Mesendoderm (in vitro differentiated cells): ENCODE measurements at regions not wholly inside any gene's neighbourhood (a gene's known extent, or its start where the extent isn't known, plus 50 kb on each side); places are given as distances from the start of the nearest gene placed in this dataset.

ENCODE experiments used
- DNase-seq: peaks from one replicate; pipeline ENCODE4 v3.0.0; 2013
- H2AK5ac ChIP-seq: 2 replicates; pipeline ENCODE4 v1.6.1; 2013; ENCODE audit warnings: low read length, inconsistent platforms
- H2BK120ac ChIP-seq: 2 replicates; pipeline ENCODE4 v1.6.1; 2013; ENCODE audit warnings: low read depth, mild to moderate bottlenecking, low read length, moderate library complexity, mixed read lengths
- H2BK15ac ChIP-seq: replicated peaks from 2 replicates; pipeline ENCODE4 v1.6.1; 2013; ENCODE audit warnings: low read depth, mild to moderate bottlenecking, moderate library complexity
- H2BK5ac ChIP-seq: 2 replicates; pipeline ENCODE4 v1.6.1; 2013; ENCODE audit warnings: low read length, inconsistent platforms
- H3K18ac ChIP-seq: 2 replicates; pipeline ENCODE4 v1.6.1; 2013; ENCODE audit warnings: mild to moderate bottlenecking, low read length, mixed read lengths
- H3K23ac ChIP-seq: one replicate; pipeline ENCODE4 v1.6.1; 2013; ENCODE audit warnings: low read length
- H3K27ac ChIP-seq: 2 replicates; pipeline ENCODE4 v1.5.1; 2013; ENCODE audit warnings: low read depth, mild to moderate bottlenecking, inconsistent platforms, low read length, moderate library complexity
- H3K27me3 ChIP-seq: 2 replicates; pipeline ENCODE4 v1.6.1; 2013; ENCODE audit warnings: low read length, control low read depth, mild to moderate bottlenecking, inconsistent platforms; ENCODE audit not compliant: insufficient read depth, poor library complexity
- H3K36me3 ChIP-seq: 2 replicates; pipeline ENCODE4 v1.6.1; 2013; ENCODE audit warnings: low read length, inconsistent platforms; ENCODE audit not compliant: control insufficient read depth, insufficient read depth
- H3K4ac ChIP-seq: one replicate; pipeline ENCODE4 v1.6.1; 2013; ENCODE audit warnings: low read depth, mild to moderate bottlenecking, low read length, moderate library complexity
- H3K4me1 ChIP-seq: 2 replicates; pipeline ENCODE4 v1.6.1; 2013; ENCODE audit warnings: low read depth, low read length, inconsistent platforms; ENCODE audit not compliant: control insufficient read depth
- H3K4me2 ChIP-seq: 2 replicates; pipeline ENCODE4 v1.6.1; 2013; ENCODE audit warnings: low read length
- H3K4me3 ChIP-seq: 2 replicates; pipeline ENCODE4 v1.5.1; 2013; ENCODE audit warnings: mild to moderate bottlenecking, low read length
- H3K56ac ChIP-seq: one replicate; pipeline ENCODE4 v1.6.1; 2013; ENCODE audit warnings: low read length
- H3K79me1 ChIP-seq: 2 replicates; pipeline ENCODE4 v1.6.1; 2013; ENCODE audit warnings: low read length, inconsistent platforms
- H3K79me2 ChIP-seq: 2 replicates; pipeline ENCODE4 v1.6.1; 2013; ENCODE audit warnings: mild to moderate bottlenecking, low read length; ENCODE audit not compliant: control insufficient read depth, insufficient read depth
- H3K9ac ChIP-seq: 2 replicates; pipeline ENCODE4 v1.6.1; 2013; ENCODE audit warnings: low read length, inconsistent platforms
- H4K5ac ChIP-seq: one replicate; pipeline ENCODE4 v1.6.1; 2013; ENCODE audit warnings: low read length
- H4K8ac ChIP-seq: one replicate; pipeline ENCODE4 v1.6.1; 2013; ENCODE audit warnings: low read depth, mild to moderate bottlenecking, control low read depth, low read length, moderate library complexity
- WGBS: extraction: QIAGEN DNeasy Blood & Tissue Kit; methylation state at CpG from one replicate; pipeline ENCODE4 v1.1.7; 2013; ENCODE audit warnings: low lambda C conversion rate, missing lambda C conversion rate; ENCODE audit not compliant: insufficient coverage; ENCODE audit errors: extremely low coverage; 5-methylcytosine and 5-hydroxymethylcytosine counted together

GRCh38 chr9:79145442-79145841, 426.3 kb upstream of the TLE4 start:
- Histone ChIP-seq H3K56ac (no peak overlapping the region), H3K4me1 (no peaks in the 10 kb centered on the region), H2AK5ac (no peak overlapping the region), H3K9ac (no peak overlapping the region), H3K27ac (no peak overlapping the region), H2BK15ac (no peak overlapping the region), H3K27me3 (no peaks in the 10 kb centered on the region), H4K8ac (no peak overlapping the region), H3K4me3 (no peak overlapping the region), H3K23ac (no peak overlapping the region), H3K79me1 (no peaks in the 10 kb centered on the region), H3K4ac (no peak overlapping the region), H3K36me3 (no peaks in the 10 kb centered on the region), H2BK5ac (no peak overlapping the region), H4K5ac (no peak overlapping the region), H3K79me2 (no peaks in the 10 kb centered on the region), H3K18ac (no peak overlapping the region), H3K4me2 (no peak overlapping the region), H2BK120ac (no peak overlapping the region)
- no CpG with 5 or more reads among the region's 6 CpGs for WGBS
- DNase-seq = no peak

GRCh38 chr9:79149585-79149984, 422.2 kb upstream of the TLE4 start:
- Histone ChIP-seq H3K4ac (no peak overlapping the region), H3K79me1 (no peaks in the 10 kb centered on the region), H3K36me3 (no peaks in the 10 kb centered on the region), H3K4me3 (no peak overlapping the region), H2BK15ac (no peak overlapping the region), H2BK120ac (no peak overlapping the region), H3K23ac (no peak overlapping the region), H3K9ac (no peak overlapping the region), H4K8ac (no peak overlapping the region), H3K79me2 (no peaks in the 10 kb centered on the region), H2BK5ac (no peak overlapping the region), H3K4me2 (no peak overlapping the region), H3K4me1 (no peaks in the 10 kb centered on the region), H4K5ac (no peak overlapping the region), H3K27me3 (no peaks in the 10 kb centered on the region), H2AK5ac (no peak overlapping the region), H3K56ac (no peak overlapping the region), H3K27ac (no peak overlapping the region), H3K18ac (no peak overlapping the region)
- WGBS = no CpG with 5 or more reads among the region's 2 CpGs
- no peak for DNase-seq

- Histone ChIP-seq H4K5ac (no peak overlapping the region), H3K4me3 (no peak overlapping the region), H2AK5ac (no peak overlapping the region), H3K4me1 (no peaks in the 10 kb centered on the region), H2BK15ac (no peak overlapping the region), H3K23ac (no peak overlapping the region), H3K27me3 (no peaks in the 10 kb centered on the region), H3K79me1 (no peaks in the 10 kb centered on the region), H3K27ac (no peak overlapping the region), H2BK5ac (no peak overlapping the region), H3K36me3 (no peaks in the 10 kb centered on the region), H3K18ac (no peak overlapping the region), H2BK120ac (no peak overlapping the region), H4K8ac (no peak overlapping the region), H3K9ac (no peak overlapping the region), H3K56ac (no peak overlapping the region), H3K4me2 (no peak overlapping the region), H3K4ac (no peak overlapping the region), H3K79me2 (no peaks in the 10 kb centered on the region)
- WGBS = no CpG with 5 or more reads among the region's 3 CpGs
- no peak for DNase-seq
Measured at GRCh38 chr9:79151791-79152190, 420.0 kb upstream of the TLE4 start.

GRCh38 chr9:79152306-79152705, 419.5 kb upstream of the TLE4 start:
- H4K8ac ChIP-seq = no peak overlapping the region
- H3K27ac ChIP-seq = no peak overlapping the region
- H3K56ac ChIP-seq = no peak overlapping the region
- no peak overlapping the region for H3K4me2 ChIP-seq
- no CpG with 5 or more reads among the region's 2 CpGs for WGBS
- H3K4me3 ChIP-seq = no peak overlapping the region
- DNase-seq = no peak
- H2BK5ac ChIP-seq = no peak overlapping the region
- H3K79me1 ChIP-seq = no peaks in the 10 kb centered on the region
- no peaks in the 10 kb centered on the region for H3K79me2 ChIP-seq
- H3K9ac ChIP-seq = no peak overlapping the region
- H3K27me3 ChIP-seq = no peaks in the 10 kb centered on the region
- H2BK15ac ChIP-seq = no peak overlapping the region
- H3K36me3 ChIP-seq = no peaks in the 10 kb centered on the region
- H3K23ac ChIP-seq = no peak overlapping the region
- no peak overlapping the region for H2AK5ac ChIP-seq
- no peaks in the 10 kb centered on the region for H3K4me1 ChIP-seq
- H4K5ac ChIP-seq = no peak overlapping the region
- no peak overlapping the region for H3K4ac ChIP-seq
- H2BK120ac ChIP-seq = no peak overlapping the region
- H3K18ac ChIP-seq = no peak overlapping the region

- Histone ChIP-seq H2BK5ac (no peak overlapping the region), H3K56ac (no peak overlapping the region), H3K79me2 (no peaks in the 10 kb centered on the region), H3K23ac (no peak overlapping the region), H2BK120ac (no peak overlapping the region), H3K27me3 (no peaks in the 10 kb centered on the region), H2BK15ac (no peak overlapping the region), H3K36me3 (no peaks in the 10 kb centered on the region), H3K27ac (no peak overlapping the region), H2AK5ac (no peak overlapping the region), H4K5ac (no peak overlapping the region), H3K4me3 (no peak overlapping the region), H3K18ac (no peak overlapping the region), H3K4ac (no peak overlapping the region), H3K79me1 (no peaks in the 10 kb centered on the region), H3K4me1 (no peaks in the 10 kb centered on the region), H4K8ac (no peak overlapping the region), H3K9ac (no peak overlapping the region), H3K4me2 (no peak overlapping the region)
- DNase-seq = no peak
- no CpG with 5 or more reads among the region's 2 CpGs for WGBS
Measured at GRCh38 chr9:79154806-79155205, 417.0 kb upstream of the TLE4 start.

- no peak overlapping the region for H3K27ac ChIP-seq
- no peak overlapping the region for H2BK120ac ChIP-seq
- no peak overlapping the region for H3K56ac ChIP-seq
- no peak overlapping the region for H2BK15ac ChIP-seq
- H3K4me1 ChIP-seq = no peaks in the 10 kb centered on the region
- no peak overlapping the region for H3K18ac ChIP-seq
- H3K79me1 ChIP-seq = no peaks in the 10 kb centered on the region
- H3K79me2 ChIP-seq = no peaks in the 10 kb centered on the region
- no CpG with 5 or more reads among the region's 1 CpG for WGBS
- H3K36me3 ChIP-seq = no peaks in the 10 kb centered on the region
- peak; percentile 19 for DNase-seq
- H3K9ac ChIP-seq = no peak overlapping the region
- H2BK5ac ChIP-seq = no peak overlapping the region
- H2AK5ac ChIP-seq = no peak overlapping the region
- no peak overlapping the region for H3K4ac ChIP-seq
- no peak overlapping the region for H4K5ac ChIP-seq
- no peak overlapping the region for H3K4me3 ChIP-seq
- H3K4me2 ChIP-seq = no peak overlapping the region
- H3K27me3 ChIP-seq = no peaks in the 10 kb centered on the region
- H3K23ac ChIP-seq = no peak overlapping the region
- no peak overlapping the region for H4K8ac ChIP-seq
Measured at GRCh38 chr9:79155308-79155707, 416.5 kb upstream of the TLE4 start.
